ENCODE measurements at regions not wholly inside any gene's neighbourhood (a gene's known extent, or its start where the extent isn't known, plus 50 kb on each side); places are given as distances from the start of the nearest gene placed in this dataset.
"Not testable (repeated sequence)": the region's sequence is repeated elsewhere in the genome, so short reads cannot be mapped to it uniquely, and the experiment has no call there.

DNA sequence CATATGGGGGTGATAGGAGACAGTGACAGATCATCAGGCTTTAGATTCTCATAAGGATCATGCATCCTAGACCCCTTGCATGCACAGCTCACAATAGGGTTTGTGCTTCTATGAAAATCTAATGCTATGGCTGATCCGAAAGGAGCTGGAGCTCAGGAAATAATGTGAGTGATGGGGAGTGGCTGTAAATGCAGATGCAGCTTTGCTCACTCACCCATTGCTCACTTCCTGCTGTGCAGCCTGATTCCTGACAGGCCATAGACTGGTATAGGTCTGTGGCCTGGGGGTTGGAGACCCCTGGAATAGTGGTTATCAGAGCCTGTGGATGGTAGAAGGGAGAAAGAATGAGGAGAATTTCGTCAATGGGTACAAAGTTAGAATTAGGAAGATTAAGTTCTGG, 2751.1 kb downstream of the ARAP2 start:
- no peaks in the 10 kb centered on the region for H3K27me3 ChIP-seq
- H3K9me3 ChIP-seq, result no peaks in the 10 kb centered on the region
- no peaks in the 10 kb centered on the region for H3K4me1 ChIP-seq
- TF ChIP-seq POLR2A (IDR thresholded peaks at IDR 0.05; ENCODE audit: low read depth), result no peak
- no peak for TF ChIP-seq EP300 (IDR thresholded peaks at IDR 0.05)
- TF ChIP-seq POLR2AphosphoS5 (IDR thresholded peaks at IDR 0.05), result no peak
- no peak for TF ChIP-seq CTCF (IDR thresholded peaks at IDR 0.05)
- no peak overlapping the region for H3K4me3 ChIP-seq
- intact Hi-C loops (cut with DNase I), result no loop called here
- H3K27ac ChIP-seq (replicated peaks in 1 of 4), result no peak overlapping the region
- DNase-seq (ENCODE audit: extremely low spot score), result no peak
- no peaks in the 10 kb centered on the region for H3K36me3 ChIP-seq
- 92% methylated on average over 2 of the region's 2 CpGs for WGBS

DNA sequence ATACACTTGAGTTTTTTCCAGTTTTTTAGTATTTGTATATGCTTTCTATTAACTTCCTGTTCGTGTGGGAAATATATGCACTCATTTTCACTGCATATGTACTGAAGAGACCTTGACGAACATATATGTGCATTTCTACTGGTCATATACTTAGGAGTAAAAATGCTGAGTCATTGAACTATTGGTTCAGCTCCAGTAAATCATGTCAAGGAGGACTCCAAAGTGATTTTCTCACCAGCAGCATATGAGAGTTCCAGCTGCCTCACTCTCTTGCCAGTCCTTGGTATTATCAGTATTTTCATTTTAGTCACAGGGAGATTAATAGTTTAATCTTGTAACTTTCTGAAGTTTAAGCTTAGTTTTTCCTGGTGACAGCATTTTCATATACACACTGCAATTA, 2750.2 kb downstream of the ARAP2 start:
- no peak overlapping the region for H3K4me3 ChIP-seq
- H3K36me3 ChIP-seq, result no peaks in the 10 kb centered on the region
- H3K4me1 ChIP-seq, result no peaks in the 10 kb centered on the region
- WGBS, result 75% methylated on average over 2 of the region's 2 CpGs
- H3K9me3 ChIP-seq, result no peaks in the 10 kb centered on the region
- no peak overlapping the region for H3K27ac ChIP-seq (replicated peaks in 1 of 4)
- no peak for DNase-seq (ENCODE audit: extremely low spot score)
- intact Hi-C loops (cut with DNase I), result no loop called here
- TF ChIP-seq EP300 (IDR thresholded peaks at IDR 0.05) (no peak), CTCF (IDR thresholded peaks at IDR 0.05) (no peak), POLR2AphosphoS5 (IDR thresholded peaks at IDR 0.05) (no peak), POLR2A (IDR thresholded peaks at IDR 0.05; ENCODE audit: low read depth) (no peak)
- no peaks in the 10 kb centered on the region for H3K27me3 ChIP-seq

DNA sequence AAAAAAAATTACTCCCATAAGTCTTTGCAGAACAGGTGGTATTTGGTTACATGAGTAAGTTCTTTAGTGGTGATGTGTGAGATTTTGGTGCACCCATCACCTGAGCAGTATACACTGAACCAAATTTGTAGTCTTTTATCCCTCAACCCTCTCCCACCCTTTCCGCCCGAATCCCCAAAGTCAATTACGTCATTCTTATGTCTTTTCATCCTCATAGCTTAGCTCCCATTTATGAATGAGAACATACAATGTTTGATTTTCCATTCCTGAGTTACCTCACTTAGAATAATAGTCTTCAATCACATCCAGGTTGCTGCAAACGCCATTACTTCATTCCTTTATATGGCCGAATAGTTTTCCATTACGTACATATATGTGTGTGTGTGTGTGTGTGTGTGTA, 2742.7 kb downstream of the ARAP2 start:
- DNase-seq (ENCODE audit: extremely low spot score); intact Hi-C loops (cut with DNase I); H3K4me3 ChIP-seq; H3K4me1 ChIP-seq; H3K9me3 ChIP-seq; H3K27me3 ChIP-seq; H3K27ac ChIP-seq (replicated peaks in 1 of 4); H3K36me3 ChIP-seq: not testable (repeated sequence)
- 97% methylated on average over 6 of the region's 6 CpGs for WGBS

- Histone ChIP-seq H3K27ac (replicated peaks in 1 of 4) (no peak overlapping the region), H3K4me1 (no peaks in the 10 kb centered on the region), H3K27me3 (no peaks in the 10 kb centered on the region), H3K4me3 (no peak overlapping the region), H3K36me3 (no peaks in the 10 kb centered on the region), H3K9me3 (peaks cover 0 to 12% (median 3%) of the 10 kb centered on the region in 4 donors)
- 64% methylated on average over 3 of the region's 3 CpGs for WGBS
- no peak for TF ChIP-seq CTCF (IDR thresholded peaks at IDR 0.05)
- no peak for TF ChIP-seq POLR2AphosphoS5 (IDR thresholded peaks at IDR 0.05)
- intact Hi-C loops (cut with DNase I), result no loop called here
- no peak for DNase-seq (ENCODE audit: extremely low spot score)
These were observed 2731.9 kb downstream of the ARAP2 start for GRCh38 chr4:33512397-33512796.

DNA sequence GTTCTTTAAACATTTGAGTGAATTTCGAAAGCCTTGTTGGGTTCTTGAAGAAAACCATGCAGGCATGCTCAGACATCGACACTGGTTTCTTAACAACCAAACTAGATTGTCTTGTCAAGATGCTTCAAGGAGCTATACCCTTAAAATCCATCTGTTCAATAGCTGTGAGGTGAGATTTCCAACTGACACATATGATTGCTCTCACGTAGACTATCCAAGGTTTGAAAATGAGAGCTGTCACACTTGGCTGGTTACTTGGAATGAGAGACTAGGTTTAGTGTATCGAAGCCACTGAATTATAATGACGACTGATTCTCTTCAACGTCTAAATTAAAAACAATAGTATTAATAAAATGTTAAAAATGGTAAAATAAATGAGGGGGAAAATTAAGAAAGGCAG, 2725.5 kb downstream of the ARAP2 start:
- no peak for TF ChIP-seq POLR2A (IDR thresholded peaks at IDR 0.05; ENCODE audit: low read depth)
- no peak for TF ChIP-seq EP300 (IDR thresholded peaks at IDR 0.05)
- TF ChIP-seq CTCF (IDR thresholded peaks at IDR 0.05), result no peak
- TF ChIP-seq POLR2AphosphoS5 (IDR thresholded peaks at IDR 0.05), result no peak
- Histone ChIP-seq H3K9me3 (peaks cover 0 to 12% (median 3%) of the 10 kb centered on the region in 4 donors), H3K36me3 (no peaks in the 10 kb centered on the region), H3K4me3 (no peak overlapping the region), H3K4me1 (no peaks in the 10 kb centered on the region), H3K27ac (replicated peaks in 1 of 4) (no peak overlapping the region), H3K27me3 (no peaks in the 10 kb centered on the region)
- DNase-seq (ENCODE audit: extremely low spot score), result no peak
- WGBS, result 84% methylated on average over 6 of the region's 6 CpGs
- intact Hi-C loops (cut with DNase I), result no loop called here
